GM12891 (cell line): ENCODE measurements at regions not wholly inside any gene's neighbourhood (a gene's known extent, or its start where the extent isn't known, plus 50 kb on each side); places are given as distances from the start of the nearest gene placed in this dataset.

ENCODE experiments used
- PAX5 ChIP-seq: IDR thresholded peaks from 2 replicates; pipeline ENCODE4 v1.6.1; 2011; ENCODE audit warnings: low read length, moderate library complexity, mild to moderate bottlenecking; ENCODE audit not compliant: insufficient read depth, severe bottlenecking
- POLR2A ChIP-seq: IDR thresholded peaks from 2 replicates; pipeline ENCODE4 v1.6.1; 2011; ENCODE audit warnings: low read depth, low read length, control low read depth
- POLR2AphosphoS5 ChIP-seq: IDR thresholded peaks from 2 replicates; pipeline ENCODE4 v1.6.1; 2011; ENCODE audit warnings: low read depth, low read length, control low read depth
- POU2F2 ChIP-seq: IDR thresholded peaks from 2 replicates; pipeline ENCODE4 v1.6.1; 2011; ENCODE audit warnings: low read depth, mild to moderate bottlenecking, control low read depth, low read length, moderate library complexity
- SPI1 ChIP-seq: IDR thresholded peaks from 2 replicates; pipeline ENCODE4 v1.6.1; 2011; ENCODE audit warnings: low read depth, low read length, control low read depth
- TAF1 ChIP-seq: IDR thresholded peaks from 2 replicates; pipeline ENCODE4 v1.6.1; 2011; ENCODE audit warnings: low read depth, low read length, control low read depth

DNA sequence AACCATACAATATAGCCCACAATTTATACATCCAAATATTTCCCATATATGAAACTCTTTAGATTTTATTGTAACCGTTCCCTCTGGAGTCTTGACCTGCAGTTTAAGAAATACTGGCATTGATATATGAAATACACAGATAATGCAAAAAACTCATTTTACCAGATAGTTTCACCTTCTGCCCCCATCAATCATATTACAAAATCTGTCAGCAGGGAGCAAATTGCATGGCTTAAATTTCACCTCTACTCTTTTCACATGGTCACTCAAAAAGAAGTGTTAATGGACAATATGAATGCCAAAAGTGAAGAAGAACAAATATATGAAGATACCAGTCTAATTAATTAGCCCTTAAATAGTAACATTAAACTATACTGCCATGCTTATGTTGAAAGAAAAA, 57.0 kb upstream of the TMEM106B start:
- TF ChIP-seq POLR2AphosphoS5 (no peak), POLR2A (no peak), SPI1 (no peak), PAX5 (no peak), TAF1 (no peak), POU2F2 (no peak)
